ENCODE measurements at regions not wholly inside any gene's neighbourhood (a gene's known extent, or its start where the extent isn't known, plus 50 kb on each side); places are given as distances from the start of the nearest gene placed in this dataset.

GRCh38 chr5:108625654-108626053, 122.0 kb upstream of the FER start:
- intact Hi-C loops (cut with DNase I), result no loop called here
- H3K27ac ChIP-seq (ENCODE audit: low read depth in 2 of 2, low read length in 2 of 2), result no peak overlapping the region
- H3K9ac ChIP-seq (ENCODE audit: low read length in 3 of 3), result no peak overlapping the region
- FAIRE-seq (no peak), DNase-seq (no peak)
- H3K9me3 ChIP-seq (ENCODE audit: control insufficient read depth in 2 of 3, insufficient read depth in 1 of 3, low read length in 3 of 3), result no peaks in the 10 kb centered on the region
- TF ChIP-seq CTCF (IDR thresholded peaks at IDR 0.05; ENCODE audit: borderline replicate concordance, extremely low read depth, insufficient read depth), result no peak
- no peaks in the 10 kb centered on the region for H3K4me1 ChIP-seq (ENCODE audit: control insufficient read depth in 2 of 3, insufficient read depth in 2 of 3, low read depth in 1 of 3, low read length in 3 of 3)
- no peak overlapping the region for H3K4me3 ChIP-seq (ENCODE audit: low read length in 3 of 3)
- no peaks in the 10 kb centered on the region for H3K36me3 ChIP-seq (ENCODE audit: control insufficient read depth in 2 of 3, insufficient read depth in 3 of 3, low read length in 3 of 3)
- no peaks in the 10 kb centered on the region for H3K27me3 ChIP-seq (ENCODE audit: control insufficient read depth, insufficient read depth, low read length)

GRCh38 chr5:108623826-108624225, 123.9 kb upstream of the FER start:
- TF ChIP-seq CTCF (IDR thresholded peaks at IDR 0.05; ENCODE audit: borderline replicate concordance, extremely low read depth, insufficient read depth), result no peak
- Histone ChIP-seq H3K4me1 (ENCODE audit: control insufficient read depth in 2 of 3, insufficient read depth in 2 of 3, low read depth in 1 of 3, low read length in 3 of 3) (no peaks in the 10 kb centered on the region), H3K27ac (ENCODE audit: low read depth in 2 of 2, low read length in 2 of 2) (no peak overlapping the region), H3K27me3 (ENCODE audit: control insufficient read depth, insufficient read depth, low read length) (no peaks in the 10 kb centered on the region), H3K36me3 (ENCODE audit: control insufficient read depth in 2 of 3, insufficient read depth in 3 of 3, low read length in 3 of 3) (no peaks in the 10 kb centered on the region), H3K4me3 (ENCODE audit: low read length in 3 of 3) (no peak overlapping the region), H3K9ac (ENCODE audit: low read length in 3 of 3) (no peak overlapping the region), H3K9me3 (ENCODE audit: control insufficient read depth in 2 of 3, insufficient read depth in 1 of 3, low read length in 3 of 3) (no peaks in the 10 kb centered on the region)
- FAIRE-seq (no peak), DNase-seq (no peak)
- intact Hi-C loops (cut with DNase I), result no loop called here

- FAIRE-seq (no peak), DNase-seq (no peak)
- no peaks in the 10 kb centered on the region for H3K4me1 ChIP-seq (ENCODE audit: control insufficient read depth in 2 of 3, insufficient read depth in 2 of 3, low read depth in 1 of 3, low read length in 3 of 3)
Measured at GRCh38 chr5:108620516-108620915, 127.2 kb upstream of the FER start.

More at GRCh38 chr5:108620516-108620915, 127.2 kb upstream of the FER start:
- Histone ChIP-seq H3K9me3 (ENCODE audit: control insufficient read depth in 2 of 3, insufficient read depth in 1 of 3, low read length in 3 of 3) (no peaks in the 10 kb centered on the region), H3K9ac (ENCODE audit: low read length in 3 of 3) (no peak overlapping the region), H3K36me3 (ENCODE audit: control insufficient read depth in 2 of 3, insufficient read depth in 3 of 3, low read length in 3 of 3) (no peaks in the 10 kb centered on the region), H3K27ac (ENCODE audit: low read depth in 2 of 2, low read length in 2 of 2) (no peak overlapping the region), H3K4me3 (ENCODE audit: low read length in 3 of 3) (no peak overlapping the region), H3K27me3 (ENCODE audit: control insufficient read depth, insufficient read depth, low read length) (no peaks in the 10 kb centered on the region)
- TF ChIP-seq CTCF (IDR thresholded peaks at IDR 0.05; ENCODE audit: borderline replicate concordance, extremely low read depth, insufficient read depth), result no peak
- intact Hi-C loops (cut with DNase I), result no loop called here

Data from kidney (tissue), 13 donors.